H54 (cell line): ENCODE measurements at regions not wholly inside any gene's neighbourhood (a gene's known extent, or its start where the extent isn't known, plus 50 kb on each side); places are given as distances from the start of the nearest gene placed in this dataset.
A peak's percentile ranks its signal among the peaks of the same experiment; 100 is the strongest.

Experiments used
- DNase-seq: peaks from one replicate; pipeline ENCODE4 v3.0.0; 2011; ENCODE audit warnings: low spot score, mixed read lengths; ENCODE audit not compliant: insufficient read length
- FAIRE-seq: peaks from 3 replicates; lab custom pipeline; 2011; peaks lifted over from hg19 to GRCh38; lab: Jason Lieb, UNC
- POLR2A ChIP-seq: IDR thresholded peaks from 2 replicates; pipeline ENCODE4 v1.6.1; 2011; ENCODE audit warnings: low read depth, mild to moderate bottlenecking, low read length

- no peak for TF ChIP-seq POLR2A
- no peak for DNase-seq
- no peak for FAIRE-seq
Observed at GRCh38 chr5:82399111-82399510, 121.0 kb upstream of the RPS23 start.

- FAIRE-seq (no peak), DNase-seq (no peak)
- no peak for TF ChIP-seq POLR2A
Observed at GRCh38 chr5:82397741-82398320, 119.7 kb upstream of the RPS23 start.

GRCh38 chr5:82396871-82397514 is 118.8 kb upstream of the RPS23 start:
- no peak for TF ChIP-seq POLR2A
- FAIRE-seq, result peak; percentile 100
- DNase-seq, result peak; percentile 58

- FAIRE-seq, result no peak
- no peak for DNase-seq
- TF ChIP-seq POLR2A, result no peak
Observed at GRCh38 chr5:82396396-82396795, 118.2 kb upstream of the RPS23 start.

- FAIRE-seq (no peak), DNase-seq (no peak)
- TF ChIP-seq POLR2A, result no peak
Observed at GRCh38 chr5:82393951-82394350, 115.8 kb upstream of the RPS23 start.

GRCh38 chr5:82390088-82390487 is 111.9 kb upstream of the RPS23 start:
- TF ChIP-seq POLR2A, result no peak
- DNase-seq, result no peak
- FAIRE-seq, result no peak

- DNase-seq, result no peak
- no peak for FAIRE-seq
- no peak for TF ChIP-seq POLR2A
Observed at GRCh38 chr5:82389347-82389746, 111.2 kb upstream of the RPS23 start.

- TF ChIP-seq POLR2A, result no peak
- DNase-seq (no peak), FAIRE-seq (no peak)
Observed at GRCh38 chr5:82388181-82388580, 110.0 kb upstream of the RPS23 start.

GRCh38 chr5:82387819-82388166 is 109.6 kb upstream of the RPS23 start:
- FAIRE-seq, result no peak
- no peak for TF ChIP-seq POLR2A
- no peak for DNase-seq

GRCh38 chr5:82387001-82387818 is 109.1 kb upstream of the RPS23 start:
- FAIRE-seq (no peak), DNase-seq (no peak)
- TF ChIP-seq POLR2A, result no peak

GRCh38 chr5:82386576-82386975 is 108.4 kb upstream of the RPS23 start:
- DNase-seq (no peak), FAIRE-seq (no peak)
- TF ChIP-seq POLR2A, result no peak

- FAIRE-seq, result no peak
- DNase-seq, result no peak
- TF ChIP-seq POLR2A, result no peak
Observed at GRCh38 chr5:82384034-82384750, 106.0 kb upstream of the RPS23 start.

- FAIRE-seq, result no peak
- TF ChIP-seq POLR2A, result no peak
- no peak for DNase-seq
Observed at GRCh38 chr5:82381591-82381990, 103.4 kb upstream of the RPS23 start.

- TF ChIP-seq POLR2A, result no peak
- FAIRE-seq, result no peak
Observed at GRCh38 chr5:82376307-82376706, 98.2 kb upstream of the RPS23 start.

More at GRCh38 chr5:82376307-82376706, 98.2 kb upstream of the RPS23 start:
- DNase-seq, result no peak
